H1 (cell line): ENCODE measurements at regions not wholly inside any gene's neighbourhood (a gene's known extent, or its start where the extent isn't known, plus 50 kb on each side); places are given as distances from the start of the nearest gene placed in this dataset.
A peak's percentile ranks its signal among the peaks of the same experiment; 100 is the strongest.

Source experiments
- CTCF ChIA-PET: fragments of 300-600 bp; sonication (Branson Sonifier 250); formaldehyde crosslinking; loops from one replicate; lab custom pipeline; 2021; ENCODE audit not compliant: partially characterized antibody; lab: Charles Lee
- POLR2A ChIA-PET: fragments of 300-600 bp; sonication (Branson Sonifier 250); formaldehyde crosslinking; loops from one replicate; lab custom pipeline; 2021; ENCODE audit warnings: inconsistent platforms; ENCODE audit not compliant: partially characterized antibody; lab: Charles Lee
- DNase-seq, 2 experiments: peaks; one replicate each; pipeline versions ENCODE4 v3.0.0 to v3.0.0-alpha.2; 2010 to 2022; ENCODE audit warnings: low spot score in 2 of 2, low read depth in 1 of 2, mixed read lengths in 1 of 2
- FAIRE-seq: peaks from 2 replicates; lab custom pipeline; 2011; peaks lifted over from hg19 to GRCh38; lab: Jason Lieb, UNC
- H2AFZ ChIP-seq: 2 replicates; pipeline ENCODE4 v1.8.1; 2012; ENCODE audit warnings: low read length, inconsistent platforms
- H2AK5ac ChIP-seq: 2 replicates; pipeline ENCODE4 v1.6.1; 2013; ENCODE audit warnings: low read depth, low read length
- H2BK120ac ChIP-seq: replicated peaks from 2 replicates; pipeline ENCODE3; 2013; ENCODE audit warnings: low read depth, low read length, inconsistent platforms
- H2BK12ac ChIP-seq: 2 replicates; pipeline ENCODE4 v1.6.1; 2013; ENCODE audit warnings: low read depth, low read length
- H2BK15ac ChIP-seq: 2 replicates; pipeline ENCODE4 v1.6.1; 2013; ENCODE audit warnings: low read length
- H2BK20ac ChIP-seq: 2 replicates; pipeline ENCODE4 v1.6.1; 2013; ENCODE audit warnings: low read length
- H2BK5ac ChIP-seq: 2 replicates; pipeline ENCODE4 v1.6.1; 2013; ENCODE audit warnings: low read depth, low read length
- H3K14ac ChIP-seq: 2 replicates; pipeline ENCODE4 v1.6.1; 2013; ENCODE audit warnings: inconsistent platforms; ENCODE audit not compliant: insufficient read length
- H3K18ac ChIP-seq: 2 replicates; pipeline ENCODE4 v1.6.1; 2013; ENCODE audit warnings: low read length; ENCODE audit errors: extremely low read depth
- H3K23ac ChIP-seq: 2 replicates; pipeline ENCODE4 v1.6.1; 2013; ENCODE audit warnings: inconsistent platforms; ENCODE audit not compliant: insufficient read length
- H3K23me2 ChIP-seq: 2 replicates; pipeline ENCODE4 v1.6.1; 2013; ENCODE audit warnings: low read depth, low read length
- H3K27ac ChIP-seq: 2 replicates; pipeline ENCODE4 v1.6.1; 2011; ENCODE audit warnings: low read depth, low read length, inconsistent platforms
- H3K27me3 ChIP-seq, 4 experiments: replicated peaks in 1 of 4; 1 replicate in 1 of 4; 2 replicates in 3 of 4; pipeline versions ENCODE4 v1.6.1 to v1.8.1; 2011 to 2013; ENCODE audit warnings: low read length in 3 of 4, mild to moderate bottlenecking in 3 of 4, inconsistent platforms in 2 of 4, mixed read lengths in 2 of 4, moderate library complexity in 1 of 4; ENCODE audit not compliant: control insufficient read depth in 3 of 4, insufficient read depth in 3 of 4; ENCODE audit errors: extremely low read depth in 1 of 4
- H3K36me3 ChIP-seq, 4 experiments: 2 replicates each; pipeline versions ENCODE4 v1.6.1 to v1.8.1; 2011 to 2013; ENCODE audit warnings: mild to moderate bottlenecking in 4 of 4, low read length in 3 of 4, moderate library complexity in 2 of 4, control low read depth in 1 of 4, inconsistent platforms in 1 of 4; ENCODE audit not compliant: insufficient read depth in 4 of 4, control insufficient read depth in 2 of 4
- H3K4ac ChIP-seq: replicated peaks from 2 replicates; pipeline ENCODE3; 2013; ENCODE audit warnings: low read length, low read depth, mixed read lengths, inconsistent platforms; ENCODE audit not compliant: insufficient read length
- H3K4me1 ChIP-seq, 4 experiments: replicated peaks in 1 of 4; 1 replicate in 1 of 4; 2 replicates in 3 of 4; pipeline versions ENCODE4 v1.6.1 to v1.8.1; 2011 to 2013; ENCODE audit warnings: low read length in 3 of 4, inconsistent platforms in 2 of 4, mixed read lengths in 1 of 4; ENCODE audit not compliant: insufficient read depth in 4 of 4, control insufficient read depth in 3 of 4
- H3K4me2 ChIP-seq, 2 experiments: 2 replicates each; pipeline versions ENCODE4 v1.6.1 to v1.8.1; 2011 to 2013; ENCODE audit warnings: low read depth in 2 of 2, low read length in 2 of 2, control low read depth in 1 of 2, inconsistent platforms in 1 of 2, mild to moderate bottlenecking in 1 of 2; ENCODE audit not compliant: insufficient read depth in 1 of 2
- H3K4me3 ChIP-seq, 4 experiments: fragments of 200-600, 300-600 bp in 1 of 4; sonication (generic), shearing (Covaris generic), sonication (Bioruptor Twin) in 1 of 4; 2 replicates each; pipeline versions ENCODE4 v1.5.1 to v1.8.1; 2011 to 2016; ENCODE audit warnings: low read length in 4 of 4, low read depth in 3 of 4, control low read depth in 2 of 4, inconsistent platforms in 2 of 4, mild to moderate bottlenecking in 2 of 4, mixed read lengths in 1 of 4, moderate library complexity in 1 of 4; ENCODE audit not compliant: insufficient read depth in 2 of 4; ENCODE audit errors: extremely low read depth in 1 of 4
- H3K56ac ChIP-seq: replicated peaks from 2 replicates; pipeline ENCODE3; 2013; ENCODE audit warnings: low read depth, mild to moderate bottlenecking, mixed read lengths, low read length, inconsistent platforms; ENCODE audit not compliant: insufficient read length
- H3K79me1 ChIP-seq: 2 replicates; pipeline ENCODE4 v1.6.1; 2013; ENCODE audit warnings: low read depth, low read length, control low read depth
- H3K79me2 ChIP-seq, 2 experiments: 2 replicates each; pipeline versions ENCODE4 v1.6.1 to v1.8.1; 2012 to 2013; ENCODE audit warnings: low read length in 2 of 2, mild to moderate bottlenecking in 2 of 2, inconsistent platforms in 1 of 2; ENCODE audit not compliant: insufficient read depth in 2 of 2, control insufficient read depth in 1 of 2
- H3K9ac ChIP-seq, 4 experiments: replicated peaks in 1 of 4; 1 replicate in 1 of 4; 2 replicates in 3 of 4; pipeline versions ENCODE4 v1.6.1 to v1.8.1; 2011 to 2013; ENCODE audit warnings: low read depth in 3 of 4, low read length in 3 of 4, control low read depth in 2 of 4, mild to moderate bottlenecking in 2 of 4, moderate library complexity in 2 of 4, inconsistent platforms in 1 of 4; ENCODE audit errors: extremely low read depth in 1 of 4
- H3K9me3 ChIP-seq, 2 experiments: 2 replicates each; pipeline versions ENCODE4 v1.6.1 to v1.8.1; 2012 to 2013; ENCODE audit warnings: mild to moderate bottlenecking in 2 of 2, moderate library complexity in 2 of 2, control low read depth in 1 of 2, inconsistent platforms in 1 of 2, low read depth in 1 of 2, low read length in 1 of 2, mixed read lengths in 1 of 2; ENCODE audit not compliant: insufficient read depth in 2 of 2
- H4K20me1 ChIP-seq, 2 experiments: replicated peaks in 1 of 2; 2 replicates each; pipeline versions ENCODE3 to v1.8.1; 2011 to 2013; ENCODE audit warnings: inconsistent platforms in 2 of 2, low read length in 2 of 2, mild to moderate bottlenecking in 1 of 2; ENCODE audit not compliant: insufficient read depth in 2 of 2, control insufficient read depth in 1 of 2
- H4K5ac ChIP-seq: 2 replicates; pipeline ENCODE4 v1.6.1; 2013; ENCODE audit warnings: low read length, low read depth, mixed read lengths, inconsistent platforms; ENCODE audit not compliant: insufficient read length
- H4K8ac ChIP-seq: 2 replicates; pipeline ENCODE4 v1.8.0; 2013; ENCODE audit warnings: mild to moderate bottlenecking, moderate library complexity, low read length, inconsistent platforms; ENCODE audit not compliant: insufficient read depth; ENCODE audit errors: extremely low read depth
- H4K91ac ChIP-seq: replicated peaks from 2 replicates; pipeline ENCODE3; 2013; ENCODE audit warnings: low read length, mixed read lengths, inconsistent platforms; ENCODE audit not compliant: insufficient read length
- CTCF ChIP-seq, 3 experiments: IDR thresholded peaks; 1 replicate in 2 of 3; 2 replicates in 1 of 3; pipeline versions ENCODE4 v1.5.1 to v1.6.1; 2011; ENCODE audit warnings: low read length in 3 of 3, mild to moderate bottlenecking in 3 of 3, inconsistent platforms in 2 of 3, low read depth in 1 of 3, moderate library complexity in 1 of 3; ENCODE audit not compliant: insufficient read depth in 1 of 3; ENCODE audit errors: control extremely low read depth in 1 of 3
- EGR1 ChIP-seq: IDR thresholded peaks from 2 replicates; pipeline ENCODE4 v1.6.1; 2011; ENCODE audit warnings: low read depth, low read length, borderline replicate concordance
- RAD21 ChIP-seq, 2 experiments: IDR thresholded peaks in 1 of 2; conservative IDR thresholded peaks in 1 of 2; 2 replicates each; pipeline ENCODE4 v1.6.1; 2011; ENCODE audit warnings: low read depth in 2 of 2, low read length in 2 of 2, improper control_type of control experiment in 1 of 2, inconsistent platforms in 1 of 2, mild to moderate bottlenecking in 1 of 2, moderate library complexity in 1 of 2
- WGBS, 2 experiments: shearing (Covaris generic) in 1 of 2; methylation state at CpG; one replicate each; pipeline versions ENCODE4 v1.1.6 to v1.1.7; 2013 to 2015; ENCODE audit warnings: low lambda C conversion rate in 2 of 2, mixed read lengths in 2 of 2, inconsistent platforms in 1 of 2, low coverage in 1 of 2, missing lambda C conversion rate in 1 of 2; ENCODE audit not compliant: insufficient replicate concordance in 2 of 2, insufficient coverage in 1 of 2, insufficient read length in 1 of 2; ENCODE audit errors: extremely low coverage in 1 of 2, missing lambda C conversion rate in 1 of 2; 5-methylcytosine and 5-hydroxymethylcytosine counted together

GRCh38 chr18:47601581-47602272 is 328.7 kb downstream of the SMAD2 start:
- no peak for DNase-seq
- Histone ChIP-seq H3K79me1 (no peaks in the 10 kb centered on the region), H2BK20ac (no peak overlapping the region), H3K14ac (no peak overlapping the region), H3K23me2 (peaks cover 3% of the 10 kb centered on the region; the same call in 1 of the 2 replicates), H3K9me3 (no peaks in the 10 kb centered on the region), H4K8ac (no peak overlapping the region), H3K4ac (no peak overlapping the region), H2BK12ac (no peak overlapping the region), H3K36me3 (no peaks in the 10 kb centered on the region), H3K18ac (no peak overlapping the region), H4K5ac (no peak overlapping the region), H3K27me3 (no peaks in the 10 kb centered on the region), H3K27ac (no peak overlapping the region), H2BK15ac (no peak overlapping the region)
- CTCF ChIA-PET = interaction anchor here (1.0 to 2.1 kb wide), 7 partner anchors 10 to 155 kb away, joined by 3 to 9 read pairs (median 4); no protein-coding TSS in a partner anchor
- TF ChIP-seq CTCF (IDR thresholded peaks at IDR 0.05; ENCODE audit: control extremely low read depth in 1 of 3, insufficient read depth in 1 of 3, low read depth in 1 of 3, low read length in 3 of 3) (peak in 1 of 3 experiments; percentile 25; a peak in 1 of 4 replicates), EGR1 (no peak), RAD21 (IDR thresholded peaks at IDR 0.05 in 1 of 2, conservative IDR thresholded peaks at IDR 0.05 in 1 of 2; ENCODE audit: low read depth in 2 of 2, low read length in 2 of 2) (peak in 1 of 2 experiments; percentile 24; a peak in 1 of 4 replicates)
- TF ChIP-seq, all 59 proteins: peak for 2
- POLR2A ChIA-PET = no interaction called here
- Histone ChIP-seq H3K4me3 (no peak overlapping the region), H2AK5ac (no peak overlapping the region), H4K91ac (no peak overlapping the region), H3K9ac (no peak overlapping the region), H2BK120ac (no peak overlapping the region), H3K56ac (no peak overlapping the region), H2BK5ac (no peak overlapping the region), H3K4me2 (no peak overlapping the region), H2AFZ (no peak overlapping the region), H3K4me1 (no peaks in the 10 kb centered on the region; a peak in 1 of 7 replicates), H3K79me2 (no peaks in the 10 kb centered on the region), H4K20me1 (no peaks in the 10 kb centered on the region), H3K23ac (no peak overlapping the region)
- FAIRE-seq = no peak
- WGBS, 2 experiments = 85% methylated on average over 13 of the region's 13 CpGs; no CpG with 5 or more reads in 1 of the 2 experiments
